ENCODE measurements at regions not wholly inside any gene's neighbourhood (a gene's known extent, or its start where the extent isn't known, plus 50 kb on each side); places are given as distances from the start of the nearest gene placed in this dataset.

GRCh38 chr13:33548069-33548468 lies 262.5 kb upstream of the STARD13 start:
- H3K9ac ChIP-seq (ENCODE audit: low read length), result no peak overlapping the region
- H3K27me3 ChIP-seq (replicated peaks; ENCODE audit: insufficient read depth, low read length), result no peaks in the 10 kb centered on the region
- H3K4me2 ChIP-seq (ENCODE audit: low read depth, low read length), result no peak overlapping the region
- no peaks in the 10 kb centered on the region for H3K9me3 ChIP-seq (replicated peaks; ENCODE audit: insufficient read depth, low read length)
- peaks cover 11% of the 10 kb centered on the region; the same call in 1 of the 2 replicates for H3K4me1 ChIP-seq (ENCODE audit: low read length)
- H2AFZ ChIP-seq (ENCODE audit: low read length), result no peak overlapping the region
- peaks cover 12% of the 10 kb centered on the region for H3F3A ChIP-seq (ENCODE audit: insufficient read depth, low read length)
- H3K36me3 ChIP-seq (replicated peaks; ENCODE audit: insufficient read depth, low read length), result no peaks in the 10 kb centered on the region
- no peaks in the 10 kb centered on the region for H4K20me1 ChIP-seq (ENCODE audit: insufficient read depth, low read length)
- no peak for DNase-seq
- no peaks in the 10 kb centered on the region for H3K79me2 ChIP-seq (ENCODE audit: low read length)
- no peaks in the 10 kb centered on the region for H3K9me2 ChIP-seq (replicated peaks; ENCODE audit: insufficient read depth, low read length)
- TF ChIP-seq EZH2 (optimal IDR thresholded peaks at IDR 0.05; ENCODE audit: low read depth, low read length) (no peak), EZH2phosphoT487 (IDR thresholded peaks at IDR 0.05; ENCODE audit: low read length) (no peak), CTCF (IDR thresholded peaks at IDR 0.05; ENCODE audit: low read length) (no peak)
- H3K4me3 ChIP-seq (ENCODE audit: low read length), result no peak overlapping the region
- no peak overlapping the region for H3K27ac ChIP-seq (ENCODE audit: low read length)

- H3K4me3 ChIP-seq (ENCODE audit: low read length), result no peak overlapping the region
Observed at GRCh38 chr13:33550276-33550675, 264.7 kb upstream of the STARD13 start.

GRCh38 chr13:33550885-33551284 lies 265.3 kb upstream of the STARD13 start:
- Histone ChIP-seq H3K36me3 (replicated peaks; ENCODE audit: insufficient read depth, low read length) (no peaks in the 10 kb centered on the region), H3K4me1 (ENCODE audit: low read length) (no peaks in the 10 kb centered on the region), H2AFZ (ENCODE audit: low read length) (no peak overlapping the region), H3K79me2 (ENCODE audit: low read length) (no peaks in the 10 kb centered on the region), H3K9me3 (replicated peaks; ENCODE audit: insufficient read depth, low read length) (no peaks in the 10 kb centered on the region), H3K27me3 (replicated peaks; ENCODE audit: insufficient read depth, low read length) (no peaks in the 10 kb centered on the region), H4K20me1 (ENCODE audit: insufficient read depth, low read length) (no peaks in the 10 kb centered on the region), H3K4me2 (ENCODE audit: low read depth, low read length) (no peak overlapping the region), H3K9me2 (replicated peaks; ENCODE audit: insufficient read depth, low read length) (no peaks in the 10 kb centered on the region), H3K9ac (ENCODE audit: low read length) (no peak overlapping the region), H3K27ac (ENCODE audit: low read length) (no peak overlapping the region), H3K4me3 (ENCODE audit: low read length) (no peak overlapping the region), H3F3A (ENCODE audit: insufficient read depth, low read length) (no peaks in the 10 kb centered on the region)
- DNase-seq, result no peak
- TF ChIP-seq EZH2 (optimal IDR thresholded peaks at IDR 0.05; ENCODE audit: low read depth, low read length), result no peak
- TF ChIP-seq EZH2phosphoT487 (IDR thresholded peaks at IDR 0.05; ENCODE audit: low read length), result no peak
- no peak for TF ChIP-seq CTCF (IDR thresholded peaks at IDR 0.05; ENCODE audit: low read length)

More at GRCh38 chr13:33550276-33550675, 264.7 kb upstream of the STARD13 start:
- no peaks in the 10 kb centered on the region for H3K4me1 ChIP-seq (ENCODE audit: low read length)
- DNase-seq, result no peak
- no peaks in the 10 kb centered on the region for H3F3A ChIP-seq (ENCODE audit: insufficient read depth, low read length)
- H3K27ac ChIP-seq (ENCODE audit: low read length), result no peak overlapping the region
- H3K79me2 ChIP-seq (ENCODE audit: low read length), result no peaks in the 10 kb centered on the region
- TF ChIP-seq CTCF (IDR thresholded peaks at IDR 0.05; ENCODE audit: low read length), result no peak
- TF ChIP-seq EZH2 (optimal IDR thresholded peaks at IDR 0.05; ENCODE audit: low read depth, low read length), result no peak
- no peak for TF ChIP-seq EZH2phosphoT487 (IDR thresholded peaks at IDR 0.05; ENCODE audit: low read length)
- no peaks in the 10 kb centered on the region for H3K36me3 ChIP-seq (replicated peaks; ENCODE audit: insufficient read depth, low read length)
- no peaks in the 10 kb centered on the region for H3K9me2 ChIP-seq (replicated peaks; ENCODE audit: insufficient read depth, low read length)
- H3K27me3 ChIP-seq (replicated peaks; ENCODE audit: insufficient read depth, low read length), result no peaks in the 10 kb centered on the region
- no peak overlapping the region for H3K9ac ChIP-seq (ENCODE audit: low read length)
- H4K20me1 ChIP-seq (ENCODE audit: insufficient read depth, low read length), result no peaks in the 10 kb centered on the region
- no peak overlapping the region for H2AFZ ChIP-seq (ENCODE audit: low read length)
- no peak overlapping the region for H3K4me2 ChIP-seq (ENCODE audit: low read depth, low read length)
- H3K9me3 ChIP-seq (replicated peaks; ENCODE audit: insufficient read depth, low read length), result no peaks in the 10 kb centered on the region
